ENCODE measurements at regions not wholly inside any gene's neighbourhood (a gene's known extent, or its start where the extent isn't known, plus 50 kb on each side); places are given as distances from the start of the nearest gene placed in this dataset.

DNA sequence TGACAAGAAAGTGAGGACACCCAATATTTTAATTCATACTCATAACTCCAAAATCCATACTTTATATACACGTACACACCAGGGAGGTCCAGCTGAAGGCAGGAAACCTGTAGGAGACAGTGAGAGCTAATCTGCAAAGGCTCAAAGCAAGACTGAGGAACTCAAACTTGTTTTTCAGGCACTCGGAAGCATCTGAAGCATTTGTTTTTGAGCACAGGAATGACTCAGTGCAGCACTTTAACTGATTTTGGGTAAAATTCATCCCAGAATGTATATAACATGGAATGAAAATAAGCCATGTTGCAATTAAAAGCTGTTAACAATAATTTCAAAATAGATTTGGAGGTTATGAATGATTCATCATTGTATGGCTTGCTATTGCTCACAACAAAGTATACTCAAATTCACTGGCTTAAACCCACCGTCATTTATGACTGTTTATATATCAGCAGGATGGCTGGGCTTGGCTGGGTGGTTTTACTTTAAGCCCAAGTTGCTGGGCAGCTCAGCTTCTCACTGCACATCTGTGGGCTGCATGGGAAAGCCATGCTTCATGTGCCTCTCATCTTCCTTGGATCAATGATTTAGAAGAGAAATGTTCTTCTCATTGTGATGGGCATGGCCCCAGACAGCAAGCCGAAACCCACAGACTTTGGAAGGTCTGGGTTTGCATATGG, 177.0 kb downstream of the RFC3 start:
- intact Hi-C loops (cut with DNase I) = loop anchor here in 1 of 2 donors (5.0 kb wide), 1 partner anchor 313 kb away; no protein-coding TSS in a partner anchor
- no peak for DNase-seq (ENCODE audit: low spot score)

DNA sequence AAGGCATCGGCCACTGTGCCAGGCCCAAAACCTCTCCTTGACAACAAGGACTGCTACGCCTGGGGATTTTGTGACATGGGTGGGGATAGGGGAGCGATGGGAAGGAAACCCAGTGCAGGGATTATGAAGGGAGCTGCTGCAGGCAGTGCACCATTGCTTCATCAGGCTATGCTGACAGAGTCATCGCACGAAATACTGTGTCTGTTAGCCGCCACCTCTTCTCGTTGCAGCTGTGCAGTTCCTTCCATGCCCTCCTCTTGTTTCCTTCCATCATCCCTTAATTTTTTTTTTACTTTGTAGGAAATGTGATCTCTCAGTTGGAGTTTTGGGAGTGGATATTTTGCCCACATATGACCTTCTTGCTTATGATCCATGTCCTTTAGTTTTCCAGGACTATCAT, 178.7 kb downstream of the RFC3 start:
- no peak for DNase-seq (ENCODE audit: low spot score)
- intact Hi-C loops (cut with DNase I) = loop anchor here in 1 of 2 donors (5.0 kb wide), 1 partner anchor 314 kb away; no protein-coding TSS in a partner anchor

DNA sequence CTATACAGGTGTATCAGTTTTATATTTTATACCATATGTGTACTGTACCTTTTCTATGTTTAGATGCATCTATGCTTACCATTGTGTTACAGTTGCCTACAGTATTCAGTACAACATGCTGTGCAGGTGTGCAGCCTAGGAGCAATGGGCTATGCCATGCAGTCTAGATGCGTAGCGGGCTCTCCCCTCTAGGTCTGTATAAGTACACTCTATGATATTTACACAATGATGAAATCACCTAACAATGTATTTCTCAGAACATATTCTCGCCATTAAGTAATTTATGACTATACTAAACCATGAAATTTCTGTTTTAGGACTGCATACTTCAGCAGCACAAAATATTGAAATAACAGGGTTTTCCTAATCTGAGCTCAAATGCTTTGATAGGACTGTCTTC, 179.6 kb downstream of the RFC3 start:
- intact Hi-C loops (cut with DNase I) = loop anchor here in 1 of 2 donors (5.0 kb wide), 1 partner anchor 315 kb away; no protein-coding TSS in a partner anchor
- DNase-seq (ENCODE audit: low spot score) = no peak

DNA sequence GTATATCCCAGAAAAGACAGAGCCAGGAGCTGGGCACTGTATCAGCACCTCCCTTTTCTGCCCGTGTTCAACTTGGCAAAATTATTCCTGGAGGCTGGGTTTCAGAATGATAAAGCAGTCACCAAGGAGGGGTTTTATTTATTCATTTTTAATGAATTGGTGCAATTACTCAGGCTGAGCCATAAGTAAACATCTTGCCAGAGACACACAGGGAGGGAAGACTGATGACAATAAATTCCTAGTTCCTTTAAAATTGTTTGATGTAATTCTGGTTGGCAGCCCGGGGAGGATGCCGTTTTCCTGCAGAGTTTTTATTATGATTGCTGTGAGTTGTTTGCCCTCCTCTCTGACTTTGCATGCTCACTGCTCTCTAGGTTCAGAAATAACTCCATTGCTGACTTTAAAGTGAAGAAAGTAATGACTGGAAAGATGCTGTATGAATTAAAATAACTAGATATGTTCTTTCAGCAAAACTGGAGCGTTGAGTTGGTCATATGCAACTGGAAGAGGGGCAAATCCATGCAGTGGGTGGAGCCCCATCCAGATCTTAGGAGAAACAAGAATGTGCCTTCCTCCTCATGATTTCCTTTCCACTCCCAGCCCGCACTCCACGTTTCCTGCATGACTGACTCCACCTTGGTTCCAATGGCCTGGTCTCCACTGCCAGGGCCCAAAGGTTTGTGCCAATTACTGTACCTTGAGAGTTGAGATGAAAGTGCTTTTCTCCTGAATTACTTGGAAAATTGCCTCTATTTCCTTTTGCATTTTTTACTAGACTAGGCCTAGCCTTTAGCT, 182.1 kb downstream of the RFC3 start:
- no peak for DNase-seq (ENCODE audit: low spot score)
- intact Hi-C loops (cut with DNase I) = loop anchor here in 1 of 2 donors (5.0 kb wide), 1 partner anchor 318 kb away; no protein-coding TSS in a partner anchor

DNA sequence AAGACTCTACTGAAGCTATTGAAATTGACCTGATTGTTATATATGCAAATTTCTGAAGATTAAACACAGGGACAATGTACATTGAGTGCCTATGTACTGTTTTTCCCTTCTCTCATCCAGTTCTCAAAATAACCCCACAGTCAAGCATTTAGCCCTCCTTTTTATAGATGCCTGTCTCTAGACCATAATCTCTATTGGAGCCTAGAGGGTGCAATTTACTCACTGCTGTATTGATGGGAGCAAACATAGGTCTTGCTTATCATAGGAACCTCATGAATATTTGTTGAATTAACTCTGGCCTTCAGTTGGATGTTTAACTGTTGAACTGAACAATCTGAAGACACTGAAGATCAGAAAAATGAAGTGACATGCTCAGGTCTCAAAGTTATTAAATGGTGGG, 183.0 kb downstream of the RFC3 start:
- intact Hi-C loops (cut with DNase I) = no loop called here
- no peak for DNase-seq (ENCODE audit: low spot score)

DNA sequence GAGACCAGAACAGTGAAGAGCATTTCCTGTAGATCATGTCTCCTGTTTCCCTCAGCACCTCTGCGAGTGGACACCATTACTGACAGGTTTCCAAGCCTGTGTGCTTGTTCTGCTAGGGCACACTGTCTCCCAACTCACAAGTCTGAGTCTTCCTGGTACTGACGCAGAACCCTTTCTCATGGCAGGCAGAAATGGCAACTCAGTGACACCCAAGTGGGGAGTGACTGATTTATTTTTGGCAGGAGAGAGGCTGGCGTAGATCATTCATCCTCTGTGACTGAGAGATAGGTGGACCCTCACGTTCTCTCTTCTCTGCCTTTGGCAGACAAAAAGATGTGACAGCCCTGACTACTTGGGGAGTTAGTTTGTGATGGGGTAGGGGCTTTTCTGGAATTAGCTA, 183.4 kb downstream of the RFC3 start:
- intact Hi-C loops (cut with DNase I) = no loop called here
- no peak for DNase-seq (ENCODE audit: low spot score)

DNA sequence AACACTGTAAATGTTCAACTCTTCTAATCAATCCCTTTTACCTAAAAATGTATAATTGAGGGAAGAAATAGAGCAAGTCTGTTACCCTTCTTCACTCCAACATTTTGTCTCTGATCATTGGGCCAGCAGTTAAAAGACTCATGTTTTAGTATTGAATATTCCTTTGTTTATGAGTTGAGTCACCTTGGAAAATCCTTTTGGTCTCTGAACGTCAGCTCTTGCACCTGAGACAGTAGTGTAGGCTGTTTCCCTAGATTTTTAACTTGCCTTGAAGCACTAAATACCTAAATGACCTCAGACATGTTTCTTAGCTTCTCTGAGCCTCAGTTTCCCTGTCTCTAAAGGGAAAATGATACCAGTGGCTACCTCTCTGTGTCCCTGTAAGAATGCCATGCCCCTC, 184.2 kb downstream of the RFC3 start:
- intact Hi-C loops (cut with DNase I) = no loop called here

DNA sequence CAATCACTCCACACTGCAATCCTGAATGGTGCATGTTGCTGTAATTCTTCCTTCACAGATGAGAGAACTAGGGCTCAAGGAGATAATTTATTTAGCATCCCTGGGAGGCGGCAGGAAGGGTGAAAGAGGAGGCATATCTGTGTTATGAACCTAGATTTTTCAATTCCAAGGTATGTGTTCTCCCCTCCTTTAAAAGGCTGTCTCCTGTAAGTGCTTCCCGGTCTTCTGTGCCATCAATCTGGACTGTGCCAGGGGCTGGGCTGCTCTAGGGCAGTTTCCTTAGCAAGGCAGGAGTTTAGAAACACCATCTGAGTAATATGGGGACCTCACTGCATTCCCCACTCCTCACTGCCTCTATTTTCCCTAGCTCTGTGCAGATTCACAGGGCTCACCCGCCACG, 185.0 kb downstream of the RFC3 start:
- intact Hi-C loops (cut with DNase I) = no loop called here
- no peak for DNase-seq (ENCODE audit: low spot score)

More for the DNA sequence above, 184.2 kb downstream of the RFC3 start:
- no peak for DNase-seq (ENCODE audit: low spot score)

DNA sequence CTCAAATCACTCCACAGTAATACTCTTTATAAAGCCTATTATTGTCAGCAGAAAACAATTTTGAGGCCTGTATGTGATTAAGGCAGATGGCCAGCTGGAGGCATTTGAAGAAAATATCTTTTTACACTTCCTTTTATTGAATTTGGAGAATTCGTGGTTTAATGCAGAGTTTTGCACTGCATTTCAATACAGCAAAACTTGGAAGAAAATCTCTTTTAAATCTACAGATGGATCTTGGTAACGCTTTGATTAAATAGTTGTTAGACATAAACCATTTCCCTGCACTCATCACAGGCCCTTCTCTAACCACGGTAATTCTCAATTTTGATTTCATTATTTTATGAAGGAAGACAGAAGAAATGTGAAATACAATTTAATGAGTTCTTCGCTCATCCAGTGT, 185.7 kb downstream of the RFC3 start:
- no peak for DNase-seq (ENCODE audit: low spot score)
- intact Hi-C loops (cut with DNase I) = no loop called here

DNA sequence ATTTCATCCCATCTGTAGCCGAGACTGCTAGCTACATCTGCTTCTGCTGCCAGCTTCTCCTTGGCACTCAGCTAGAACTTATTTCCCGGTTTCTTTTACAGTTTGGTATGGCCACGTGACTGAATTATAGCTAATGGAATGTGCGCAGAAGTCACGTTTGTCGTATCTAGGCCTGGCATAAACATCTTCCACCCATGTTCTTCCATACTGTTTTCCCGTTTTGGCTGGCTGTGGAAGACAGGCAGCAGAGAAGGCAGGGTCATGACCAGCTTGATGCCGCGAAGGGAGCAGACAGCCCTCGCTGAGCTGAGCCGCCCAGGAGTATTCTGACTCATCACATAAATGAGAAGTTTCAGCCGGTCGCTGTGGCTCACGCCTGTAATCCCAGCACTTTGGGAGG, 186.7 kb downstream of the RFC3 start:
- intact Hi-C loops (cut with DNase I) = no loop called here
- DNase-seq (ENCODE audit: low spot score) = no peak

DNA sequence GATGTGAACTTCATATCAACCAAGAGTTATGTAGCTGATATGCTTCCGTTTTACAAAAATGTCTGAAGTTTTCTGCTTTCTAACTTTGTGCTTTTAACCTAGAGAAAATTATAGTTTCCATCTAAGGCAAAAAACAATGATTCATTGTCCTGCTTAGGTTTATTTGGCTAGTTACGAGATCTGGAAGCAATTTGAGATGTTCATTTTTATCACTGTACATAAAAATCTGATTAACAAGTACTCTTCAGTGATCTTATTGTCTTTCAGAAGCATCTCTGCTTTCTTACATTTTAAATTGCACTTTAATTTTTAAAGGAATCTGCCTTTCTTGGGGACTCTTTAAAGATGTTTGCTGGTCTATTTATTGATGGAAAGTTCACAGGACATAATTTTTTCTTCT, 188.1 kb downstream of the RFC3 start:
- no peak for DNase-seq (ENCODE audit: low spot score)
- intact Hi-C loops (cut with DNase I) = no loop called here

DNA sequence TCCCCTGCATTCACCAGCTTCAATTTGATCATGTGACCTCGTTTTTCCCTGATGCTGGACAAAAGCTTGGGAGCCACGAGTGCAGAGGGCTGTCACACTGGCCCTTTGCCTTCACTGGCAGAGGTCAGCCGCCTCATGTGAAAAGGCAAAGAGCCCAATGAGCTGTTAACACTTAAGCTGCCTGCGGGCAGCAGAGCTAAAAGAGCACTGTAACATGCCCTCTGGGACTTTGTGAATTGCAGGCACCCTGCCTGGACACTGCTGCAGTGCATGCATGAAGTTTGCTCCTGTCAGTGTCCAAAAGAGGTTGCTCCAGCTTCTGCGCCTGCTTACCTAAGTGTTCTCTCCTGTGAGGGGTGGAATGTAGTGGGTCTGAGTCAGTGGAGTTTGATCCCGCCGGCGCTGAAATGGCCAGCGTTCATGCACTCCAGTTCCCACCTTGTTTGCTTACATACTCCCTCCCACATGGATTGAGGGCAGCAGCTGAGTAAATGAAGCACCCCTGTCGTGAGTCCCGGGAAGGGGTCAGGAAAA, 193.7 kb downstream of the RFC3 start:
- DNase-seq (ENCODE audit: low spot score) = no peak

DNA sequence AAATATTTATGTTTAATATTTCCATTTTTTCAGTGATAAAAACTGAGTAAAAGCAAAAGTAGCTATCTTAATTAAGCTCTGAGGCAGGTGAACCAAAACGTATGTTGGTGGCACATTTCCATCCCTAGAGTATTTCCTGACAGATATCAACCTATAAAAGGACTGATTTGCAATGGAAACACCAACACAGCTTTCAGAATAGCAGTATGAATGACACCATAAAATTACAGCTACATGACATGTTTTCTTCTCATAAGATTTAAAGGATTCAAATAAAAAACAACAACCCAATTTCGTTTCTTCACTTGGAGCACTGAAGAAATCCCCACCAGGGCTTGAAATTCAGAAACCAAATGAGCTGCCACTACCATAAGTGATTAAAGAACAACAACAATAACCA, 194.4 kb downstream of the RFC3 start:
- intact Hi-C loops (cut with DNase I) = no loop called here
- DNase-seq (ENCODE audit: low spot score) = no peak

More for the DNA sequence above, 193.7 kb downstream of the RFC3 start:
- intact Hi-C loops (cut with DNase I) = no loop called here

DNA sequence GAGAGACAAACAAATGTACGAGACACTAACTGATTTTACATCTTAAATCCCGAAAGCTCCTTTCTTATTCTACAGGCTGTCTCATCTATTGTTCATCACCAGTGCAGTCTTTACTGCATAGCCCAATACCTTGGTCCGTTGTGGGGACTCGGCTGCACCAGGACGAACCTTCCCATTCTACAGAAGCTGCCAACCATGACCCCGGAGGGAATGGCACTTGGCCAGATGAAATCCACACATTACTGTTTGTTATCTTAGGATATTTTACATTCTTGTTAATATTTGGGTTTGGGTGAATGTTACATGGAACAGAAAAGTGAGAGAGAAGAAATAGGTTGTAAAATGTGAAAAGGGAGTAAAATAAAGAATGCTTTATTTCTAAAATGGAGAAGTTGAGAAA, 195.1 kb downstream of the RFC3 start:
- no peak for DNase-seq (ENCODE audit: low spot score)
- intact Hi-C loops (cut with DNase I) = no loop called here

DNA sequence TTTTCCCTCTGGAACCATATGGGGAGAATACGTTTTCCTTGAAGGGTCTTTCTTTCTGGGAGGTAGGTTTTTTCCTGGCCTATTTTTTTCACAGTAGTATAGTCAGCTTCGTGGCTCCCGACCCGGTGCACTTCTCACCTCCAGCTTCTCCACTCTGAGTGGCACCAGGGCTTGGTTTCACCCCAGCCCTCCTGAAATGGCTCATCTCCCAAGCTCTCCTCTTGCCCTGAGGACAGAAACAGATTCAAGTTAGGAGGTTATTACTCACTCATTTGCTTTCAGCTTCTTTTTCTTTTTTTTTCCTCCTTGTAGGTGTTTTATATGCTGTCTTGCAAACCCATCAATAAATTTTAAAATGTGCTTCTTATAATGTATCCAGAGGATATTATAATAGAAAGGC, 199.3 kb downstream of the RFC3 start:
- intact Hi-C loops (cut with DNase I) = no loop called here

DNA sequence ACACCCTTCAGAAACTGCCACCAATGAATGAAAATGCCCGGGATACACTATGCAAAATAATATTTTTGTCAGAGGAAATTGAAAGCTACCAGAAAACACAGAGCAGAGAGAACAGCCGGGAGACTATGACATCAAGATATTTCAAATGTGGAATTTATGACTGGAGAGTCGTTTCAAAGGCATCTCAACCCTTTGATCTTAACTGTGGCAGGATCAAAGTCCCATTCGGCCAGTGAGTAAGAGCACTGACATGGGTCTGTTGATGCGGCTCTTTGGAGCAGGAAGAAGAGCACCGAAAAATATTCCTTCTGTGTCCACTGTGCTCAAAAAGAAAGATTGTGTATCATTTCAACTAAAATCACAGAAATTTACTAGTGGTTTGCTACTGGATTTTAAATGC, 201.9 kb downstream of the RFC3 start:
- intact Hi-C loops (cut with DNase I) = no loop called here
- no peak for DNase-seq (ENCODE audit: low spot score)

More for the DNA sequence above, 199.3 kb downstream of the RFC3 start:
- no peak for DNase-seq (ENCODE audit: low spot score)

DNA sequence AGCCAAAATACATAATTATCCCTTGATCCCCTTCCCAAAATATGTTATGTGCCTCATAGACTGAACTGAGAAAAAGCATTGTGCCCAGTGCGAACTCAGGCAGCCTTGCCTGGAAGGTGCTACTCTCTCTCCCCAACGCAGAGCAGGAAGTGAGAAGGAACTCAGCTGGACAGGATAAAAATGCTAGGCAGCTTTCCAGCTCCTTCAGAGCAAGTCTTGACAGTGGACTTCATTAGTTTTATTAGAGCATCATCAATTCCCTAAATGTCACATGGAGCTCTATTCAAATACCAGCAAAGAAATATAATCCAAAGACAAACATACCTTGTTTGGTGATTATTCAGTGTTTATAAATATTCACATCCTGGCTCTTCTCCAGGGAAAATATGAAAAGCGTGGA, 202.4 kb downstream of the RFC3 start:
- intact Hi-C loops (cut with DNase I) = no loop called here
- DNase-seq (ENCODE audit: low spot score) = no peak

DNA sequence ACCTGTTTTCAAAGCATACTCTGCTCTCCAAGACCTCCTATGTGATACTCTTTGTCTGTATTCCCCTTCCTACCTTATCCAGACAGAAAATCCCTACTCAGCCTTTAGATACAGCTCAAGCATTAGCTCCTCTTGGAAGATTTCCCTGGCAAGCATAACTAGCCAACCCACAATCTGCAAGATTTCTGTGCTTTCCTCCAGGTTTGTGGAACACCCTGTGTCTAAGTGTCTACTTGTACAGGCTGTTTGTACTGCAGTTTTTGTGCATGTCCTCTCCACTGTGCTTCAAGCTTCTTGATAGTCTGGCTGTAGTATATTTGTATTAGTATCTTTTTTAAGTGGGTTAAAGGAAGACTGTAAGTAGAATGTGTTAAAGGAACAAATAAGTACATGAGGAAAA, 203.7 kb downstream of the RFC3 start:
- no peak for DNase-seq (ENCODE audit: low spot score)
- intact Hi-C loops (cut with DNase I) = no loop called here

DNA sequence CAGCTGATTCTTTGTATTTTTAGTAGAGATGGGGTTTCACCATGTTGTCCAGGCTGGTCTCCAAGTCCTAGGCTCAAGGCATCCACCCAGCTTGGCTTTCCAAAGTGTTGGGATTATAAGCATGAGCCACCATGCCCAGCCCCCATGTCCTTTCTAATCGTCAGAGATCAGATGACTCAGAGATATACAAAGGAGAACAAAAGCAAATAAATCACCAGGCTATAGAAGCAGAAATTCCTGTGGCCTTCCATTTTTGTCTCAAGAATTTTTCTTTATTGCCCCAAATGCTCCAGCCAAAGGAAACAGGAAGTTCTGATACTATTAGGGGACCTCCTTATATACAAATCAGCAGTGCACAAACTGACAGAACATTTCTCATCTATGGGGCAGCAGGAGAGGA, 207.8 kb downstream of the RFC3 start:
- DNase-seq (ENCODE audit: low spot score) = no peak
- intact Hi-C loops (cut with DNase I) = no loop called here

DNA sequence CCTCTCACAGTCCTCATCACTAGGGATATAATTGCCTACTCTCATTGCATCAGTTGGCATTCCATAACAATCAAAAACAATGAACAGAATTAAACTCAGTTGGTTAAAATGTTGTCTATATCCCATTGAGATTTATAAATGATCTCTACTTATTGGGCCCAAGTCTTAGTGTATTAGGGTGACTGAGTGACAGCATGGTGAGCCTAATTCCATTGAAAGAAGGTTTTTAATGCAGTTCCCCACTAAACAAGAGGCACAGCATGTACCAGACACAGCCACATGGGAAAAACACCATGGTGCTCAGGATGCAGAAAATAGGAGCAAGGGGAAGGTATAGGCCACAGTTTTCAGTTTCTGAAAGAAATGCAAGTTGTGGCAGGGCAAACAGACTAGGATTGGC, 208.4 kb downstream of the RFC3 start:
- no peak for DNase-seq (ENCODE audit: low spot score)
- intact Hi-C loops (cut with DNase I) = no loop called here

Measured in posterior vena cava (tissue), 2 donors.